A549 (cell line): ENCODE measurements at regions not wholly inside any gene's neighbourhood (a gene's known extent, or its start where the extent isn't known, plus 50 kb on each side); places are given as distances from the start of the nearest gene placed in this dataset.

Source experiments
- ATAC-seq, 2 experiments: fragments of 200-7000 bp in 1 of 2; fragments of >200 bp in 1 of 2; cut with Nextera tagmentation in 1 of 2; cut with Tn5 transposase in 1 of 2; 3 replicates each; pipeline versions ENCODE4 v1.8.0 to v1.9.1; 2018 to 2020; ENCODE audit warnings: mild to moderate bottlenecking in 1 of 2, moderate library complexity in 1 of 2
- CTCF ChIA-PET: fragments of 300-600 bp; sonication (Branson Sonifier 250); formaldehyde crosslinking; extraction: SDS; loops from one replicate; lab custom pipeline; 2021; ENCODE audit warnings: antibody characterized with exemption, inconsistent platforms; lab: Yijun Ruan, JAX
- POLR2A ChIA-PET: fragments of 350-600 bp; formaldehyde crosslinking; extraction: SDS; loops from one replicate; lab custom pipeline; 2021; ENCODE audit warnings: antibody characterized with exemption, inconsistent platforms; lab: Yijun Ruan, JAX
- DNase-seq, 2 experiments: peaks; one replicate each; pipeline versions ENCODE4 v3.0.0 to v3.0.0-alpha.2; 2011 to 2016; ENCODE audit warnings: low read depth in 1 of 2, low spot score in 1 of 2
- FAIRE-seq: peaks from 2 replicates; lab custom pipeline; 2011; peaks lifted over from hg19 to GRCh38; lab: Jason Lieb, UNC
- H3K27ac ChIP-seq, 2 experiments: fragments of >200 bp; sonication (Bioruptor Twin); formaldehyde crosslinking; 3 replicates each; pipeline ENCODE4 v1.5.1; 2016 to 2017
- H3K4me1 ChIP-seq: fragments of >200 bp; sonication (Bioruptor Twin); formaldehyde crosslinking; 3 replicates; pipeline ENCODE4 v1.6.1; 2016
- H3K4me2 ChIP-seq: fragments of >200 bp; sonication (Bioruptor Twin); formaldehyde crosslinking; 3 replicates; pipeline ENCODE4 v1.6.1; 2016
- H3K4me3 ChIP-seq: fragments of >200 bp; sonication (Bioruptor Twin); formaldehyde crosslinking; 3 replicates; pipeline ENCODE4 v1.5.1; 2016
- H3K9me3 ChIP-seq: fragments of >200 bp; sonication (Bioruptor Twin); formaldehyde crosslinking; 3 replicates; pipeline ENCODE4 v1.6.1; 2016
- FOSL2 ChIP-seq, 2 experiments: fragments of 450-650 bp in 1 of 2; fragments of >200 bp in 1 of 2; sonication (Bioruptor Twin) in 1 of 2; formaldehyde crosslinking; IDR thresholded peaks; 2 replicates each; pipeline versions ENCODE4 v1.5.0 to v1.6.1; 2016 to 2020; ENCODE audit warnings: mild to moderate bottlenecking in 1 of 2, moderate library complexity in 1 of 2
- GATA3 ChIP-seq: IDR thresholded peaks from 2 replicates; pipeline ENCODE4 v1.6.1; 2012; ENCODE audit warnings: borderline replicate concordance
- HES2 ChIP-seq: fragments of >200 bp; sonication (Bioruptor Twin); formaldehyde crosslinking; IDR thresholded peaks from 2 replicates; pipeline ENCODE4 v1.6.1; 2016
- HEYL ChIP-seq: fragments of 250-450 bp; sonication (Bioruptor Pico); IDR thresholded peaks from 2 replicates; pipeline ENCODE4 v1.8.0; 2021; ENCODE audit warnings: mild to moderate bottlenecking, moderate library complexity
- HOXA7 ChIP-seq: fragments of 250-450 bp; sonication (Bioruptor Pico); IDR thresholded peaks from 2 replicates; pipeline ENCODE4 v1.5.0; 2020; ENCODE audit warnings: mild to moderate bottlenecking, moderate library complexity
- HOXB13 ChIP-seq: fragments of 250-450 bp; sonication (Bioruptor Pico); IDR thresholded peaks from 2 replicates; pipeline ENCODE4 v1.5.0; 2020; ENCODE audit warnings: low read depth, mild to moderate bottlenecking, moderate library complexity
- HOXB5 ChIP-seq: fragments of 250-450 bp; sonication (Bioruptor Pico); IDR thresholded peaks from 2 replicates; pipeline ENCODE4 v1.5.0; 2020; ENCODE audit warnings: mild to moderate bottlenecking, moderate library complexity
- JUNB ChIP-seq: fragments of >200 bp; sonication (Bioruptor Twin); formaldehyde crosslinking; IDR thresholded peaks from 2 replicates; pipeline ENCODE4 v1.6.1; 2016
- KDM1A ChIP-seq: fragments of 200-600 bp; sonication (generic); IDR thresholded peaks from 2 replicates; pipeline ENCODE4 v1.6.1; 2016; ENCODE audit warnings: low read depth, mild to moderate bottlenecking
- MAFK ChIP-seq: fragments of 450-650 bp; IDR thresholded peaks from 2 replicates; pipeline ENCODE4 v1.6.1; 2014; ENCODE audit not compliant: partially characterized antibody
- MAX ChIP-seq: IDR thresholded peaks from 2 replicates; pipeline ENCODE4 v1.6.1; 2012
- MYC ChIP-seq: IDR thresholded peaks from 2 replicates; pipeline ENCODE4 v1.6.1; 2012; ENCODE audit warnings: mild to moderate bottlenecking, inconsistent platforms, low read length, improper control_type of control experiment, borderline replicate concordance
- NR3C1 ChIP-seq: fragments of >200 bp; sonication (Bioruptor Twin); formaldehyde crosslinking; IDR thresholded peaks from 3 replicates; pipeline ENCODE4 v1.6.1; 2017
- PHF8 ChIP-seq: fragments of 200-600 bp; sonication (generic); IDR thresholded peaks from 2 replicates; pipeline ENCODE4 v1.6.1; 2016; ENCODE audit warnings: low read depth, mild to moderate bottlenecking, antibody characterized with exemption, moderate library complexity, borderline replicate concordance
- POLR2AphosphoS2 ChIP-seq: conservative IDR thresholded peaks from 2 replicates; pipeline ENCODE4 v1.6.1; 2012; ENCODE audit warnings: low read length, improper control_type of control experiment, inconsistent platforms
- RAD21 ChIP-seq, 2 experiments: fragments of >200 bp in 1 of 2; sonication (Bioruptor Twin) in 1 of 2; formaldehyde crosslinking in 1 of 2; IDR thresholded peaks in 1 of 2; conservative IDR thresholded peaks in 1 of 2; 2 replicates in 1 of 2; 3 replicates in 1 of 2; pipeline ENCODE4 v1.6.1; 2012 to 2018; ENCODE audit warnings: inconsistent platforms in 1 of 2
- RARB ChIP-seq: fragments of 250-450 bp; sonication (Bioruptor Pico); IDR thresholded peaks from 2 replicates; pipeline ENCODE4 v1.8.0; 2021; ENCODE audit warnings: mild to moderate bottlenecking, moderate library complexity
- RFX5 ChIP-seq: fragments of 450-650 bp; IDR thresholded peaks from 2 replicates; pipeline ENCODE4 v1.7.1; 2014; ENCODE audit warnings: antibody characterized with exemption, mild to moderate bottlenecking, moderate library complexity
- RNF2 ChIP-seq: fragments of 200-600 bp; sonication (generic); IDR thresholded peaks from 2 replicates; pipeline ENCODE4 v1.6.1; 2016; ENCODE audit warnings: low read depth, mild to moderate bottlenecking, antibody characterized with exemption, moderate library complexity, borderline replicate concordance
- SREBF2 ChIP-seq: fragments of 450-650 bp; IDR thresholded peaks from 2 replicates; pipeline ENCODE4 v1.6.1; 2014; ENCODE audit warnings: mild to moderate bottlenecking, moderate library complexity
- TFCP2L1 ChIP-seq: fragments of 250-450 bp; sonication (Bioruptor Pico); IDR thresholded peaks from 2 replicates; pipeline ENCODE4 v1.5.0; 2021; ENCODE audit warnings: mild to moderate bottlenecking
- ZC3H11A ChIP-seq: fragments of 450-650 bp; IDR thresholded peaks from 2 replicates; pipeline ENCODE4 v1.6.1; 2014; ENCODE audit warnings: antibody characterized with exemption, mild to moderate bottlenecking
- ZFP36 ChIP-seq: fragments of 450-650 bp; IDR thresholded peaks from 2 replicates; pipeline ENCODE4 v1.6.1; 2014; ENCODE audit warnings: borderline replicate concordance; ENCODE audit not compliant: partially characterized antibody
- WGBS: methylation state at CpG from one replicate; pipeline ENCODE4 v1.1.6; 2017; ENCODE audit errors: missing lambda C conversion rate; 5-methylcytosine and 5-hydroxymethylcytosine counted together
- TF ChIP-seq, protein P1 (sequence below): fragments of 250-450 bp; sonication (Bioruptor Pico); IDR thresholded peaks from 2 replicates; pipeline ENCODE4 v1.5.0; 2020; ENCODE audit warnings: low read depth, mild to moderate bottlenecking, moderate library complexity
- TF ChIP-seq, protein P2 (sequence below): fragments of 150-350 bp; IDR thresholded peaks from 2 replicates; pipeline ENCODE4 v1.6.1; 2014; ENCODE audit warnings: low read depth, mild to moderate bottlenecking, low read length
- TF ChIP-seq, protein P3 (sequence below): IDR thresholded peaks from 2 replicates; pipeline ENCODE4 v1.6.1; 2012

DNA sequence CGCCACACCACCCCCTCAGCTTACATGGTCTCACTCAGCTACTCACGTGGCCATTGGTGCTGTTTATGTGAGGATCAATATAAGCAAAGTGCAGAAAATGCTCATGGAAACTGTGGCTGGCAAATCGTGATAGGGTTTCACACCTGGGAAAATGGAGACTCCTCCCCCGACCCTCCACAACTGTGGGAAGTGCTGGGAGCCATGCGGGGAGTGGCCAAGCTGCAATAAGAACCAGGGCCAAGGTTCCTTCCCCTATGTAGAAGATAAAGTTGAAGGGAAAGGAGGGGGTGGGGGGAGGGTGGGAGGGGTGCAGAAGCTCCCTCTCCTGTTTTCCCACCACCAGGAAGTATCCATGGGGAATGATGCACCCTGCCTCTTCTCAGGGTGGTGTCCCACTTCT, 145.5 kb upstream of the MAMLD1 start:
- TF ChIP-seq HOXB13: no peak
- no peak for TF ChIP-seq PHF8
- TF ChIP-seq JUNB: no peak
- TF ChIP-seq ZFP36: no peak
- no peak for TF ChIP-seq MYC
- TF ChIP-seq POLR2AphosphoS2: no peak
- no peak for TF ChIP-seq TFCP2L1
- TF ChIP-seq MAFK: no peak
- TF ChIP-seq, protein P1, sequence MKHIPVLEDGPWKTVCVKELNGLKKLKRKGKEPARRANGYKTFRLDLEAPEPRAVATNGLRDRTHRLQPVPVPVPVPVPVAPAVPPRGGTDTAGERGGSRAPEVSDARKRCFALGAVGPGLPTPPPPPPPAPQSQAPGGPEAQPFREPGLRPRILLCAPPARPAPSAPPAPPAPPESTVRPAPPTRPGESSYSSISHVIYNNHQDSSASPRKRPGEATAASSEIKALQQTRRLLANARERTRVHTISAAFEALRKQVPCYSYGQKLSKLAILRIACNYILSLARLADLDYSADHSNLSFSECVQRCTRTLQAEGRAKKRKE (CRISPR knock-in tag): no peak
- no peak for TF ChIP-seq RARB (CRISPR knock-in tag)
- TF ChIP-seq HOXA7: no peak
- TF ChIP-seq KDM1A: no peak
- TF ChIP-seq NR3C1: no peak
- TF ChIP-seq RFX5: no peak
- TF ChIP-seq, all 56 proteins: peak for 0
- FAIRE-seq: no peak

DNA sequence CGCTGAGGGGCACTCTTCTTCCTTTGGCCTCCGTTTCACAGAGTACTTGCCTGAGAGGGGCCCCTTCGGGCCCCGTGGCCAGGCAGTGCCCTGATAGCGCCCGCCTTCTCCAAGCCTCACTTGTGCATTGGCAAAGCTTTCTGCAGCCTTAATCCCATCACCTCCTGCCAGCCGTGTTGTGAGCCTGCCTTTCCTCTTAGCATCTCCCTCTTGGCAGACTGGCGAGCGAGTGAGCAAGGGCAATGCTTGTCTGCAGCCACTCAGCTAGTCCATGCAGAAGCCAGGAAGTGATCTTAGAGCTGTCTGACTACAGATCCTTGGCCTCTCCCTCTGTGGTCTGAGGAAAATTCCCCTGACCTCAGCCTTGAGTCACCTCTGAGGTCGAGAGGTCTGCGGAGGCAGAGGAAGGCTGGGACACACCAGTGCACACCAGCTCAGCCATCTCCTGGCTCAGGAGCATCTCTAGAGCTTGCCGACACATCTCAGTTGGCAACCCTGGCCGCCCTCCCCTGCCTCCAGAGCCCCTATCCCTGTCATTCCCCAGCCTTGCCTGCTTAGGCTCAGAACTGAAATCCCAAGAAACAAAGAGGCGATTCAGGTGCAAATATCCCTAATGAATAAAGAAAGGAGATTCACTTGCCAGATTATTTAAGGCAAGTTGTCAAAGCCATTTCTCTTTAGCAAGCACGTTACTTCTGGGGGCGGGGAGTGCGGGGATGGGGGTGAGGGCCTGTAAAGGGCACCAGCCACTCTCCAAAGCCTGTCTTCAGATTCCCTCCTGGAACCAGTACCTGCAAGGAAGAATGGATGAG, 143.5 kb upstream of the MAMLD1 start:
- 0 out of 6 replicates have a peak overlapping the region, but pooled peaks of 1 of the 2 experiments have one; percentile 16 for H3K27ac ChIP-seq
- 82% methylated on average over 13 of the region's 17 CpGs for WGBS
- H3K4me2 ChIP-seq: no peak overlapping the region
- no peaks in the 10 kb centered on the region for H3K4me1 ChIP-seq
- peak in 1 of 2 experiments; percentile 2 for DNase-seq
- ChIA-PET CTCF (interaction anchor here (0.9 kb wide), 1 partner anchor 146 kb away, joined by 3 read pairs; no protein-coding TSS in a partner anchor), POLR2A (no interaction called here)
- TF ChIP-seq RAD21 (conservative IDR thresholded peaks at IDR 0.05 in 1 of 2, IDR thresholded peaks at IDR 0.05 in 1 of 2): no peak
- H3K4me3 ChIP-seq: no peak overlapping the region
- no peaks in the 10 kb centered on the region for H3K9me3 ChIP-seq
- no peak for FAIRE-seq
- ATAC-seq: peak; percentile 32 to 78; a peak in 3 of 6 replicates

More for the DNA sequence above, 145.5 kb upstream of the MAMLD1 start:
- POLR2A ChIA-PET: no interaction called here
- Histone ChIP-seq H3K27ac (no peak overlapping the region), H3K4me2 (no peak overlapping the region), H3K4me3 (no peak overlapping the region), H3K9me3 (no peaks in the 10 kb centered on the region), H3K4me1 (no peaks in the 10 kb centered on the region)
- WGBS: 52% methylated on average over 3 of the region's 5 CpGs
- no peak for ATAC-seq
- DNase-seq: no peak
- CTCF ChIA-PET: interaction anchor here (1.2 to 1.4 kb wide), 2 partner anchors 9 to 15 kb away, joined by 3 read pairs; no protein-coding TSS in a partner anchor

- TF ChIP-seq HOXB5 (CRISPR knock-in tag): no peak
- no peak for TF ChIP-seq SREBF2
- no peak for TF ChIP-seq MYC
- TF ChIP-seq, protein P2, sequence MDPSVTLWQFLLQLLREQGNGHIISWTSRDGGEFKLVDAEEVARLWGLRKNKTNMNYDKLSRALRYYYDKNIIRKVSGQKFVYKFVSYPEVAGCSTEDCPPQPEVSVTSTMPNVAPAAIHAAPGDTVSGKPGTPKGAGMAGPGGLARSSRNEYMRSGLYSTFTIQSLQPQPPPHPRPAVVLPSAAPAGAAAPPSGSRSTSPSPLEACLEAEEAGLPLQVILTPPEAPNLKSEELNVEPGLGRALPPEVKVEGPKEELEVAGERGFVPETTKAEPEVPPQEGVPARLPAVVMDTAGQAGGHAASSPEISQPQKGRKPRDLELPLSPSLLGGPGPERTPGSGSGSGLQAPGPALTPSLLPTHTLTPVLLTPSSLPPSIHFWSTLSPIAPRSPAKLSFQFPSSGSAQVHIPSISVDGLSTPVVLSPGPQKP: no peak
- no peak for TF ChIP-seq FOSL2 (IDR thresholded peaks at IDR 0.05)
- TF ChIP-seq FOSL2 (CRISPR knock-in tag; IDR thresholded peaks at IDR 0.05): no peak
- TF ChIP-seq MAX: no peak
- TF ChIP-seq HES2: no peak
- TF ChIP-seq, protein P3, sequence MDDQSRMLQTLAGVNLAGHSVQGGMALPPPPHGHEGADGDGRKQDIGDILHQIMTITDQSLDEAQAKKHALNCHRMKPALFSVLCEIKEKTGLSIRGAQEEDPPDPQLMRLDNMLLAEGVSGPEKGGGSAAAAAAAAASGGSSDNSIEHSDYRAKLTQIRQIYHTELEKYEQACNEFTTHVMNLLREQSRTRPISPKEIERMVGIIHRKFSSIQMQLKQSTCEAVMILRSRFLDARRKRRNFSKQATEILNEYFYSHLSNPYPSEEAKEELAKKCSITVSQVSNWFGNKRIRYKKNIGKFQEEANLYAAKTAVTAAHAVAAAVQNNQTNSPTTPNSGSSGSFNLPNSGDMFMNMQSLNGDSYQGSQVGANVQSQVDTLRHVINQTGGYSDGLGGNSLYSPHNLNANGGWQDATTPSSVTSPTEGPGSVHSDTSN: no peak
- TF ChIP-seq HEYL (CRISPR knock-in tag): no peak
- TF ChIP-seq RNF2: no peak
- TF ChIP-seq POLR2AphosphoS2: no peak
- TF ChIP-seq TFCP2L1: no peak
- no peak for TF ChIP-seq RFX5
- TF ChIP-seq ZC3H11A: no peak
- no peak for TF ChIP-seq ZFP36
- no peak for TF ChIP-seq GATA3
- POLR2A ChIA-PET: no interaction called here
Measured at GRCh38 chrX:150223176-150224015, 139.7 kb upstream of the MAMLD1 start.

More at GRCh38 chrX:150223176-150224015, 139.7 kb upstream of the MAMLD1 start:
- H3K9me3 ChIP-seq: no peaks in the 10 kb centered on the region
- CTCF ChIA-PET: no interaction called here
- no peak overlapping the region for H3K27ac ChIP-seq
- DNase-seq (no peak), FAIRE-seq (peak; percentile 79), ATAC-seq (no peak)
- no peak overlapping the region for H3K4me2 ChIP-seq
- no peak overlapping the region for H3K4me3 ChIP-seq
- H3K4me1 ChIP-seq: no peaks in the 10 kb centered on the region
- WGBS: 72% methylated on average over 10 of the region's 12 CpGs
